GM19397 (cell line): ENCODE measurements at regions not wholly inside any gene's neighbourhood (a gene's known extent, or its start where the extent isn't known, plus 50 kb on each side); places are given as distances from the start of the nearest gene placed in this dataset.
"Not testable (repeated sequence)": the region's sequence is repeated elsewhere in the genome, so short reads cannot be mapped to it uniquely, and the experiment has no call there.

ENCODE experiments used
- ATAC-seq: cut with Tn5 transposase; IDR thresholded peaks from one replicate; pipeline ENCODE4 v1.9.1; 2021; ENCODE audit warnings: mild to moderate bottlenecking, moderate library complexity; ENCODE audit not compliant: unreplicated experiment

DNA sequence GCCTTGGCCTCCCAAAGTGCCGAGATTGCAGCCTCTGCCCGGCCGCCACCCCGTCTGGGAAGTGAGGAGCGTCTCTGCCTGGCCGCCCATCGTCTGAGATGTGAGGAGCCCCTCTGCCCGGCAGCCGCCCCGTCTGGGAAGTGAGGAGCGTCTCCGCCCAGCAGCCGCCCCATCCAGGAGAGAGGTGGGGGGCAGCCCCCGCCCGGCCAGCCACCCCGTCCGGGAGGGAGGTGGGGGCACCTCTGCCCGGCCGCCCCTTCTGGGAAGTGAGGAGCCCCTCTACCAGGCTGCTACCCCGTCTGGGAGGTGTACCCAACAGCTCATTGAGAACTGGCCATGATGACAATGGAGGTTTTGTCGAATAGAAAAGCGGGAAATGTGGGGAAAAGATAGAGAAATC, 1530.9 kb downstream of the REEP3 start:
- not testable (repeated sequence) for ATAC-seq

DNA sequence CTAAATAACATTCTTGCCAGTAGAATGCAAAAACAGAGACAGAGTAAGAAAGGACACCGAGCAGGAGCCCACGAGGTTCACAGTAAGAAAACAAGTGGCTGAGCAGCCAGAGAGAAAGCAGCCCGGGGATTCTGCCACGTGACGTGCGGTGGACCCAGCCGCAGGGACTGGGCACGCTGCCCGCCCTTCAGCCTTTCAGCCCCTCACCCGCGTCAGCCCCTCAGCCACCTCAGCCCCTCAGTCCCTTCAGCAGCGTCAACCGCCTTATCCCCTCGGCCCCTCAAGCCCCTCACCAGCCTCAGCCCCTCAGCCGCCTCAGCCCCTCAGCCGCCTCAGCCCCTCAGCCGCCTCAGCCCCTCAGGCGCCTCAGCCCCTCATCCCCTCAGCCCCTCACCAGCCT, 1532.2 kb downstream of the REEP3 start:
- not testable (repeated sequence) for ATAC-seq

DNA sequence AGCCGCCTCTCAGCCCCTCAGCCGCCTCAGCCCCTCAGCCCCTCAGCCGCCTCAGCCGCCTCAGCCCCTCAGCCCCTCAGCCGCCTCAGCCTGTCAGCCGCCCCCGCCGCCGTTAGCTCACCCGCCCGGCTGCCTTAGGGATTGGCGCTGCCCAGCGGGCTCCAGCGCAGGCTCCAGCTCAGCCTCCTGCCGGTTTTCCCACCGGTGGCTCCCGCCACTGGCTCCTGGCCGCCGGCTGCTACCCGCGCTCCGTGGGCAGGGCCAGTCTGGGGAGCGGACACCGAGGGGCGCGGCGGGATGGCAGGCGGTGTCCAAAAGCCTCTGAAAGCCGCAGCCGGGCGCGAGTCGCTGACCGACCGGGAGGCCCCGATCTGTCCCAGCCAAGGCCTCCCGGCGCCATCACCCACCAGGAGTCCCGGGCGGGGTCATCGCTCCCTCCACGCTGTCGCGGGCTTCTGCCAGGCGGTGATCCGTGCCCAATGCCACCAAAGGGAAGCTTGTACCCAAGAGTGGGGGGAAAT, 1532.7 kb downstream of the REEP3 start:
- not testable (repeated sequence) for ATAC-seq

- ATAC-seq: not testable (repeated sequence)
Measured at GRCh38 chr10:65054701-65055100, 1533.5 kb downstream of the REEP3 start.

DNA sequence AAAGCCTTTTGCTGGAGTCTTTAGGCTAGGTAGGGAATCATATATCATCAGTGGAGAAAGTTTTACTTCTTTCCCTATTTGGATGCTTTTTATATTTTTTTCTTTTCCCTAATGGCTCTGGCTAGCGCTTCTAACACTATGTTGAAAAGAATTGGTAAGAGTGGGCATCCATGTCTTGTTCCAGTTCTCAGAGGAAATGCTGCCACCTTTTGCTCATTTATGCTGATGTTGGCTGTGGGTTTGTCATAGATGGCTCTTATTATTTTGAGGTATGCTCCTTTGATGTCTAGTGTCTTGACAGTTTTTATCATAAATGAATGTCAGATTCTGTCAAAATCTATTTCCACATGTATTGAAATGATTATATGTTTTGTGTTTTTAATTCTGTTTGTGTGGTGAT, 1544.1 kb downstream of the REEP3 start:
- ATAC-seq: no peak

GRCh38 chr10:65083222-65083621, 1562.0 kb downstream of the REEP3 start:
- ATAC-seq: no peak

GRCh38 chr10:65090991-65091390, 1569.8 kb downstream of the REEP3 start:
- no peak for ATAC-seq

DNA sequence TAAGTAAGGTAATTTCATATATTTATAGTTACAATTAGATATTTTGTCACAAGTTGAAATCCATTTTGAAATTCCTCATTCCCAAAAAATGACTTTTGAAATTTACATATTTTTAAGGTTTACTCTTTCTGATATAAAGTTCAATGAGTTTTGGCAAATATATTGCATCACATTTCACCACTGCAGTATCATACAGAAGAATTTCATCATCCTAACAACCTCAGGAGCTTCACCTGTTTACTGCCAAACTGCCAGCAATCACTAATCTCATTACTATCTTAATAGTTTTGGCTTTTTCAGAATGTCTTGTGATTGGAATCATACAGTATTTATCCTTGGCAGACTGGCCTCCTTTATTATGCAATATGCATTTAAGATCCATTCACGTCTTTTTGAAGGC, 1578.9 kb downstream of the REEP3 start:
- no peak for ATAC-seq

DNA sequence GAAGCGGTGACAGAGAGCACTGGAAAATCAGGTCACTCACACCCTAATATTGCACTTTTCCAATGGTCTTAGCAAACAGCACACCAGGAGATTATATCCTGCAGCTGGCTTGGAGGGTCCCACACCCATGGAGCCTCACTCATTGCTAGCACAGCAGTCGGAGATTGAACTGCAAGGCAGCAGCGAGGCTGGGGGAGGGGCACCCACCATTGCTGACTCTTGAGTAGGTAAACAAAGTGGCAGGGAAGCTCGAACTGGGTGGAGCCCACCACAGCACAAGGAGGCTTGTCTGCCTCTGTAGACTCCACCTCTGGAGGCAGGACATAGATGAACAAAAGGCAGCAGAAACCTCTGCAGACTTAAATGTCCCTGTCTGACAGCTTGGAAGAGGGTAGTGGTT, 1579.7 kb downstream of the REEP3 start:
- ATAC-seq: not testable (repeated sequence)

- ATAC-seq: no peak
Measured at GRCh38 chr10:65110009-65110408, 1588.8 kb downstream of the REEP3 start.

DNA sequence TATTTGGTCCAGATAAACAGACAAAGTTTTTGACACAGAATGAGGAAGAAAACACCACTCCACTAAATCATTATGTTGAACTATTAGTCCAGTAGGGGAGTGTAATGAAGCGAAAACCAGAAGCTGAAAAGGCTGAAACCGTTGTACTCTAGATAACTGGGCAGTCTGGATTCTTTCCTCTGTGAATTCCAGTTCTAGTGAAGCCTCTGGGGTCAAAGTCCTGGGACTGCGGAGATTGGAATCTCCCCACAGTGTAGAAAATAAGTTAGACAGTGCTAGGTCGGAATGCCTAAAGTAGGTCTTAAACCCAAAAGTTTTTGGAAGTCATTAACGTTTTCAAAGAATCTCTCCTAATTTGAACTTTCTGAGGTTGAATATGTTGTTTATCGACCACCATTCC, 1589.9 kb downstream of the REEP3 start:
- ATAC-seq: not testable (repeated sequence)

GRCh38 chr10:65112573-65112972, 1591.4 kb downstream of the REEP3 start:
- no peak for ATAC-seq

DNA sequence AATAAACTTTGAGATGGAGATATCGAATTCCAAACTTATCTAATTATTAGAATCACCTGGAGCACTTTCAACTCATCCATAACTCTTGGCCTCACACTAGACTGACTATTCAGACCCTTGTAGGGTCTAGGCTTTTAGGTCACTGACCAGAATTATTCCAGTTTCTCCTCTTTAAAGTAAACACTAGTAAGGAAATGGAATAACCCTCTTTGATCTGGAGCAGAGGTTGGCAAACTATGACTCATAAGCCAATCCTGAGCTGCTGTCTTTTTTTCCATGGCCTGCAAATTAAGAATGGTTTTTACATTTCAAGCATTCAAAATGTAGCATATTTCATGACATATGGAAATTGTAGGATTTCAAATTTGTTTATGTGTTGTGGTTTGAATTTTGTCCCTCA, 1601.9 kb downstream of the REEP3 start:
- ATAC-seq: no peak

DNA sequence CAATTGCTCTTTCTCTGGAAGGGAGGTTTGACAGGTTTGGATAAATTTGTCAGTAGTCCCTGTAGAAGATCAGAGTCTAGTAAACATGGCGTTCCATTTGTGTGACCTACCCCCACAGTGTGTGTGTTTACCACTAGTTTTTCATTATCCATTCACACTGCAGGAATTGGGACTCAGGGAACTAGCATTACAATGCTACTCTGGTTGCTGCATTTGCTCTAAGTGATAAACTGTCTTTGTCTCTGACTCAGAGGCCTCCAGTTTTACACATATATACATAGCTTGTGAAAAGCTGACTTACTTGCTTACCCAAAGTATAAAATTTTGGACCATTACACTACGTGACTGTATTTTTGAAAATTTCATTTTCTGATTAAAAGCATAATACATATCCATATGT, 1604.0 kb downstream of the REEP3 start:
- ATAC-seq: no peak

- ATAC-seq: no peak
Measured at GRCh38 chr10:65126288-65126687, 1605.1 kb downstream of the REEP3 start.

DNA sequence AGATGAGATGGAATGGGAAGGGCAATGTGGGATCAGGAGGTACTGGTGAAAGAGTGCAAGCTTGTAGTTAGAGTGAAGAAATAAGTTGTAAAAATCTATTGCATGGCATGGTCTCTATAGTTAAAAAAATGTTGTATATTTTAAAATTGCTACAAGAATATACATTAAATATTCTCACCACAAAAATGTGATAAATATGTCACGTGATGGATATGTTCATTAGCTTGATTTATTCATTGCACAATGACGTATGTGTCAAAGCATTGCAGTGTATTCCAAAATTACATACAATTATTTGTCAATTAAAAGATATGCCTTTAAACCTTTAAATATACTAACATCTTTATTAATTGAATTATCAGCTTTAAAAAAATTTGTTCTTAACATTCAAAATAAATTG, 1607.1 kb downstream of the REEP3 start:
- no peak for ATAC-seq

DNA sequence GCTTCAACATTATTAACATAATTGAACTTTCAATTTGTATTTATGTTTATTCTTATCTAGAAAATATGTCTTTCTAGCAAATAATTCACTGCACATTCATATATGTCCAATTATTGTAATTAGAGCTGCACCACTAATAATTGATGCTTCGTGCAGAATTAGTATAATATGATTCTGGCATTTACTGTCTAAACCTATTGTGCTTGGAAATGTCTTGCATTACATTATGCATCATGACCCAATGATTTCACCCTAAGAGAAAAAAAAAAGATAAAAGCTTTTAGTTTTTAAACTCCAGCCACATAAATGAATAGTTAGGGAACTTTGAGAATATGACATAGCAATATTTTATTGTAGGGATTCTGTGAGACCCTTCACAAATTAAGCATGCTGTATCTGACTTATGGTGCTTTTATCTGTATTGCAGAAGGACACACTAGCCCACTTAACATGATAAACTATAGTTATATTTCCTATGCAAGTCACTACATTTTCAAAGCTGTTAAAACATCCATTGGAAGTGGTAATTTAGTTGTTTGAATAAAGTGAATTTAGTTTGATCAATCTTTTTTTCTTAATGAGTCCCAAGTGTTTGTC, 1609.1 kb downstream of the REEP3 start:
- ATAC-seq: no peak

DNA sequence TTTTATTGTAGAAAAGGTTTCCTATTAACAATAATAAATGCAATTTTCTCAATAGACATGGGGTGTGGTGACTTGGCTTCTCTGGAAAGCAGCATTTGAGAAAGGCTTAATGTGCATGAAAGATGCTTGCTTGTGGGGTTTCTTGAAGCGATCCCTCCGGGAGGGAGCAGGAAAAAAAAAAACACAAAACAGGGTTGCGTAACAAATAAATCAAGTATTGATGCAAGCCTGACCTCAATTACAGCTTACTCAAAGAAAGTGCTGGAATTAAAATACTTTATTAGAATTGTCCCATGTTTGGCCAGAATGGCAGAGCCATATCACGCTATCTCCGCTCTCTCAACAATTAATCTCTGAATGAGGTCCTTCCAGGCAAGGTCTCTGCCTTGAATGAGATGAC, 1612.5 kb downstream of the REEP3 start:
- ATAC-seq: no peak

DNA sequence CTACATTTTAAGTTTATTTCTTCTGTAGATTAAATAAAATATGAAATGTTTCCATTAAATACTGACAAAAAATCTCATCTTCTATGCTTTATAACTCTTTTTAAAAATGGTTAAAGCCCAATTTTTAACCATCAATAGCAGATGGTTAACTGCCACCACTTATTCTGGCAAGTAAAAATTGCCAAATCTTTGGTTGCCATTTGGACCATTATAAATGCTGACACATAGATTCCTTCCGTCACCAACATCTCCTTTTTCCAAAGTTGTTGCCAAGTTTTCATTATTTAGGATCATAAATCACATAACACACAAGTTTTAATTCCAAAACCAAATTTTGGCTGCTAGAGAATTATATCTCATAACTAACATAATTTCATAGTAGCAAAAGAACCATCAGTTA, 1614.3 kb downstream of the REEP3 start:
- no peak for ATAC-seq

GRCh38 chr10:65142641-65143435, 1621.6 kb downstream of the REEP3 start:
- ATAC-seq: no peak

DNA sequence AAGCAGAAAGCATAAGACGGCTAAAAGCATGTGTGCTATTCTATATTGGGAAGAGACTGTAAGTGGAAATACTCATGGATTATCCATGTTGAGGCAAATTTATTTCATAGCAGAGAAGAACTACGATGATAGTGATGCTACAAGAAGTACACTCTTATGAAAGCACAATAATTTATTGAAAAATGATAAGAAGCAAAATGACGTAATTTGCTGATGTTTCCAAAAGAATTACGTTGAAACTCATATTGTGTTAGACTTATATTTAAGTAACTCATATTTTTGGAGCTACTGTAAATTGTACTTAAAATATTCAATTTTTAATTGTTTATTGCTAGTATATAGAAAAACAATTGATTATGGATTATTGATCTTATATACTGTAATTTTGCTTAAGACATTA, 1622.5 kb downstream of the REEP3 start:
- ATAC-seq: no peak

DNA sequence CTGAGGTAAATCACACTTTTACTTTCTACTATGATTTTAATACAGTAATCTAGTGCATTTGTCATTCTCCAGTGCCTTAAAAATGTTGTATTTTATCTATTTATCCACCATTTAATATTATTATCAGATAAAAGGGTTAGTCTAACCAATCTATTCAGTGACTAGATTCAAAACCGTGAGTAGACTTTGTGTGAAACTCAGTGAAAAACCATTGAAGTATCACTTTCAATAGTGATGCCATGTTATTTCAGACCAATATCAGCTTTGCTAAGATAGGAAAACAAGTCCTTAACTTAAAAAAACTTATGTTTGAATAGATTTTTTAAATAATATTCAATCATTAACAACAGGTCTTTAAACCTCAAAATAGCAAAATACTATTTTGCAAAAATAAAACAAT, 1628.7 kb downstream of the REEP3 start:
- ATAC-seq: no peak
